HUDEP-2 (cell line): ENCODE measurements at regions not wholly inside any gene's neighbourhood (a gene's known extent, or its start where the extent isn't known, plus 50 kb on each side); places are given as distances from the start of the nearest gene placed in this dataset.

Experiments used
- DNase-seq, 76 experiments: peaks; one replicate each; lab custom pipeline; 2025; ENCODE audit not compliant: unreplicated experiment in 76 of 76; lab: John Stamatoyannopoulos, UW

DNA sequence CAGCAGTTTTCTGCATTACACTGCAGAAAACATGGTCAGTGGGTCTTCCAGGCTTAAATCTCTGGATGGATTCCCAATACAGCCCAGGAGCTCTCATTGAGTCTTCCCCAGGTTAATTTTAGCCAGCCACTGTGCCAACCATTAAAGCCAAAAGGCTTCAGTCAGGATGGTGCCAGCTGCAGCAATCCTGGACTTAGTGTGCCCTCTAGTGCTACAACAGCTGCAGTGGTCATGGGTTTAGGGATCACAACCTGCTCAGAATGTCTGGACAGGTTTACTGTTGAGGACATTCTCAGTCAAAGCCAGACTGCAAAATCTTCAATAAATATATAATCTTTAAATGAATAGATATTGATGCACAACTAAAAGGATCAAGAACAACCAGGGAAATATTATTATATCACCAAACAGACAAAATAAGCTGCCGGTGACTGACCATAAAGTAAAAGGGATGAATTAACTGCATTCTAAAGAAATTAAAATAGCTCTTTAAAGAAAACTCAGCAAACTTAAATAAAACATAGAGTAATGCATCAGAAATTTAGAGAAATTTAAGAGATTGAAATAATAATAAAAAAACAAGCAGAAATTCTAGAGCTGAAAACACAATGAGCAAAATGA is 639.9 kb downstream of the SPOCK3 start:
- peak in 33 of 76 experiments; percentile 0 to 63 (median 14) for DNase-seq

DNA sequence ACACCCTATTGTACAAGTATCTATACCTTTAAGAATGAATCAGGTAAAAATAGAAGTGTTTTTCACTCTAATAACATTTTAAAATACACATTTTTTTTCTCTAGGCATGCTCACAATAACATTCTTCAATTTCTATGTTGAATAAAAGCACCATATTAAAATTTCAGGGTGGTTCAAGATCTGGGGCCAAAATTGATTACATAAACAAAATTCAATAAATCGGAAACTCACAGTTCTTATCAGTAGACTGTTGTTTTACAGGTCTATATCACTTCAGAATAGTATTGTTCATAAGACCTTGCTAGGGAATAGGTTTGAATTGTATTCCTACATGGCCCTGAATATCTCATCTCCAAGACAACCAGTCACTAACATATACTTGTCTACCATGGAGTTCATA is 634.0 kb downstream of the SPOCK3 start:
- DNase-seq = no peak

DNA sequence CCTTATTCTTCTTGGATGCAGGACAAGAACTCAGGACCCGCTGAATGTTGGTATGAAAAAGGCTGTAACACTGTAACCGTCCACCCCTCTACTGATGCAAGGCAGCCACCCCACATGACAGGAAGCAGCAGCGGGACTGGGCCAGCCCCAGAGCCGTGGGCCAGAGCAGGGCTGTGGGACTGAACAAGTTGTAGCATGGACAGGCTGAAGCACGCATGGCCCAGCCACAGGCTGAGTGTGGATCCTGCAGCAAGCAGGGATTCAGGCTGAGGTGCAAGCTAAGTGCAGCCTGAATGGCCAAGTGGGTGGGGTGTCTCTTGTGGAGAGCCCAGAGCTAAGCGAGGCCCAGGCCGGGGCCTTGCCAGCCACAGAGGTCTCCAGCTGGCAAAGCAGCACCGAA is 632.2 kb downstream of the SPOCK3 start:
- no peak for DNase-seq

DNA sequence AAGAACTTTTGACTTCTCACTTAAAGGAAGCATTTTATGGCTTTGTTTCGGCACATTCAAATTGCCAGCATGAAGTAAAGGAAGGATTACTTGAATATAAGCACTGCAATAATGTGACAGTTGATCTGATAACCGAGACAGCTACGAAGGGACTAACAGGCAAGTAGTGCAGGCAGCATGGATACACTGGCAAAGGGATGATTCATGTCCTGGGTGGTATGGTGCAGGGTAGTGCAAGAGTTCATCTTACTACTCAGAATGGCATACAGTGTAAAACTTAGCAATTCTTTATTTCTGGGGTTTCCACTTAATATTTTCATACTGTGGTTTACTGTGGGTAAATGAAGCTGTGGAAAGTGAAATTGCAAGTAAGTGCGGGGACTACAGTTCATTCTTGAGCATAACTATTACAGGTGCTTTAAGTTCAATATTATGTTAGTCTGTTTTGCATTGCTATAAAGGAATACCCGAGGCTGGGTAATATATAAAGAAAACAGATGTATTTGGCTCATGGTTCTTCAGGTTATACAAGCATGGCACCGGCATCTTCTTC is 611.8 kb downstream of the SPOCK3 start:
- no peak for DNase-seq

DNA sequence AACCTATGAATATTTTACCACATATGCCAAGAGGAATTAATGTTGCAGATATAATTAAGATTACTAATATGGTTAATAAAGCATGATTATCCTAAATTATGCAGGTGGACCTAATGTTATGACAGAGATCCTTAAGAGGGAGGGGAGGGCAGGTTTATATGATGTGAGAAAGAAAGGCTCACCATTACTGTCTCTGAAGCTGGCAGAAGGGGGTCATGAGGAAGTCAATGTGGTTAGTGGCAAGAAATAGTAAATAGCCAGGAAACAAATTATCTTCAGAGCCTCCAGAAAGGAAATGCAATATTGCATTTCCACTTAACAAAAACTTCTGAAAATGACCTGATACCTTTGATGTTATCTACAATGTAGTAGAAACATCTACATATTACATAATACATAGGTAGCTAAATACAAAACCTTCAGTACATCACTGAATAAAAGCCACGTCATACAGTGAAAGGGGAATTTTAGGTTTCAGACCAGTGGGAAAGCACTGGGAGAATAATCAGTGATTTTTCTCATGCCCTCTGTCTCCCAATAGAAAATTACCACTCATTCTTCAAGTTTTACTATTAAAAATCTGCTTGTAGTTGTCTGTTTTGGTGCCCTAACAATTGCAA is 609.2 kb downstream of the SPOCK3 start:
- DNase-seq = no peak

DNA sequence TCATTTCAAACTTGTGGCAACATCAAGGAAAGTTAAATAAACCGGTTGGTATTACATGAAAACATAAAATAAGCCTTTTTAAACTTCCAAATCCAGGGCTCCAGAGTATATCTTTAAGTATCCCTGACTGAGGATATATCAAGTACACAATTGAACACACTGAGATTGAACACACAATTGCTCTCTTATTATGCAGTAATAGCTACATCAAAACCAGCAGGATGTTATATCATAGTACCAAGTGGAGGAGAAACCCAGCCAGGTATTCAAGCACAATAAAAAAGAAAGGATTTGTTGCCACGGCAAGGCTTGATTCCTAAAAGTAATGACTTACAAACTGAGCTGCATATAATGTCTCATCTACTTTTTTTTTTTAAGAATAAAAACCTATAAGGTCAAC is 605.8 kb downstream of the SPOCK3 start:
- no peak for DNase-seq

DNA sequence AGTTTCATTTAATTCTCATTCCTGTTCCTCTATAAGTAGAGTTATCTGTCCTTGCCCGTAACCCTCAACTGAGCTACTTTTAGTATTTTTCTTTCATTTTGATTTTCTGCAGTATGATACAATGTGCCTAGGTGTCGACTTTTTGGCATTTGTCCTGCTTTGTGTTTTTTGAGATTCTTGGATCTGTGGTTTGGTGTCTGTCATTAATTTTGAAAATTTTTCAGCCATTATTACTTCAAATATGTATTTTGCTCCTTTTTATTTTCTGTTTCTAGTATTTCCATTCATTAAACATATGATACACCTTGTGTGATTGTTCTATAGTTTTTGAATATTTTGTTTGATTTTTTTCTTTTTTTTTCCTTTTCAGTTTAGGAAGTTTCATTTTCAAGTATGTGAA is 598.9 kb downstream of the SPOCK3 start:
- no peak for DNase-seq

DNA sequence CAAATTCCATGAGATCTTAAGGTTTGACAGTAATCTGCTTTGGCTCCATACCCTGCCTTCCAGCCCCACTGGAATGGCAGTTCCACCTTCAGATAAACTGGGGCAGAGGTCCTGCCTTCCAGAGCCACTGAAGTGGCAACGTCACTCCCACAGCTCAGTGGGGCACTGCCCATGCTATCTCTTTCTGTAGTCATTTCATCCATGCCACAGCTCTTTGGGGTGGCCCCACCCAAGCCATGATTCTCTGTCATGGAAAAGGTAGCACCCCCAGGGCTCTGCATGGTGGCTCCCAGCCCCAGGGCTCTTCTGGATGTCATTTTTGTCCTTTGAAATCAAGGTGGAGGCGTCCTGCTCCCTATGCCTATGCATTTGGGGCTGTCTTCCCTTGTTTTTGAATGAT is 596.5 kb downstream of the SPOCK3 start:
- DNase-seq = no peak

DNA sequence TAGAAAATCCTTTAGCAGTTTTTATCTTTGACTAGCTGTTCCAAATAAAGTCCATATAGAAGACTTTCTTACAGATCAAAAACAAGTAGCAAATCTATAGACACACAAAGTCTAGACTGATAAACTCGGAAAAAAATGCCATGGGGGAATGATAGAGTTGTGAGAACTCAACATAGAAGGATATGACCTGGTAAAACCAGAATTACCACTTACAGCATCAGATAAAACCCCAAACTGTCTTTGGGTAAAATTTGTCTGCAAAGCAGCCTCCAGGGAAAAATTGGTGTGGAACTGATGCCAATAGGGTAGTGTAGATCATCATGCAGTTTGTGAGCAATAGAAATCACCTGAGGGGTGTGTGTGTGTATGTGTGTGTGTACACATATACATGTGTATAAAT is 579.1 kb downstream of the SPOCK3 start:
- DNase-seq = no peak

DNA sequence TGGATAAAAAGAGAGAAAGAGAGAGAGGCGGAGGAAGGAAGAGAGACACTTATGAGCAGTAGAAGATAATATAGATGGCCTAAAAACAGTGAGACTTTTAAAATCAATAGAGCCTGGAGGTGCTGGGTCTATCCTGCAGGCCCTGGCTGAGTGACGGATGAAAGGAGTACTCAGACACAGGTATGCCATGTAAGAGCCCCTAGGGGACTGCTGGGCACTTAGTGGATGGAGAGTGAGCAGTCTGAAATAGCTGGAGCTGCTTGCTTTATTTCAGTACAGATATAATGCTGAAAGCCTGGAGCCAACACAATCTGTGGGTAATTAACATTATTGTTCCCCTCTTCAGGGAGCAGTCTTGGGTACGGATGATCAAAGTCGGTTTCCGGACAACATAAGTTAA is 578.6 kb downstream of the SPOCK3 start:
- no peak for DNase-seq

DNA sequence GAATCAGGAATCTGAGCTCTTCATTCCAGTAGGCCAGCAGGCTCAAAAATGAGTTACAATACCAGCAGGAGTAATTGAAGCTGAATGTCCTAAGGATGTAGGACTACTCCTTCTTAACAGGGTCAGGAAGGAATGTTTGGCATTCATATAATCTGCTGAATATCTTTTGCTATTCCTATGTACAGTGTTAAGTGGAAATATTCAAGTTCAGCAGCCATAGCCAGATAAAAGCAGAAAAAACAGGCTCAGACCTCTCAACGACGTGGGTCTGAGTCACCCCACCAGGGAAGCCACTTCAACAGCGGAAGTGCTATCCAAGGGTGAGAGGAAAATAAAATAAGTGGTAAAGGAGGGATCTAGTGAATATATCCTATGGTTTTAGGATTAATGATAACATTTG is 577.0 kb downstream of the SPOCK3 start:
- no peak for DNase-seq

DNA sequence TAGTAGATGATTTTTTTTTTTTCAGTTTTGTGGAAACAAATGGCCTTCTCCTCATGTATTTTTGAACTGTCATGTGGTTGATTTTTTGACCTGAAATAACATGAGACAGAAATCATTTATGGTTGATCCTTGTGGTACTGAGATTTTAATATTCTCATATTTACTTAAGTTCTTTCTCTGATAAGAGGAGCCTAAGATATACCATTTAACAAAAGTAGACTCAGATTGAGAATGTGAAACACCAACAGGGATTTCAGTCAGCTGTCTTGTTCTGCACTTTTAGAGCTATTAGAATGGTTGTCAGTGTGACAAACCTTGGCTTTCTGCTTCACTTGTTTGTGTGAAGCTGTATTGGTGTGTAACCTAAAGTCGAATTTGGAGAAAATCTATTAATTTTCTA is 575.7 kb downstream of the SPOCK3 start:
- no peak for DNase-seq

DNA sequence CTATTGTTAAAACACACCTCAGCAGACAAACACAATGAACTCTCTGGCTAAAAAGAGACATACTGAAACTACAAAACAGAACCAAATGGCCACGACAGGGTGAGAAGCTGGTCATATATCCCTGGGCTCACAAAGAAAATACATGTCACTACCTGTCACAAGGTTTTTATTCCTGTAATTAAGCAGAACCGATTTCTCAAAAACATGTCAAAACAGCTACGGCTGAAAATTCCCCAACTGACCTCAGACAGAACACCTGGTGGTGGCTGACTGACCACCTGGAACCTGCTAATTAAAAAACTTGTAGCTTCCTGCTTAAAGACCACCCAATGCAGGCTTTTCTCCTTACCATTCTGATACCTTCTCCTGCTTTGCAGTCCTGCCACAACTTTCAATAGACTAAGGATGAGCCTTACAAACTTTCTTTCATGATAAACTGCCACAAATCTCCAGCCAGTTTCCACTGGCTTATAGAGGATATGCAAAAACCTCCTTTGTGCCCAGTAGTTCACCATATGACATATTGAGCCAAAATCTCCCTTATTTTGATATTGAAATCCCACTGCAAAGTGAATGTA is 571.9 kb downstream of the SPOCK3 start:
- DNase-seq = no peak

DNA sequence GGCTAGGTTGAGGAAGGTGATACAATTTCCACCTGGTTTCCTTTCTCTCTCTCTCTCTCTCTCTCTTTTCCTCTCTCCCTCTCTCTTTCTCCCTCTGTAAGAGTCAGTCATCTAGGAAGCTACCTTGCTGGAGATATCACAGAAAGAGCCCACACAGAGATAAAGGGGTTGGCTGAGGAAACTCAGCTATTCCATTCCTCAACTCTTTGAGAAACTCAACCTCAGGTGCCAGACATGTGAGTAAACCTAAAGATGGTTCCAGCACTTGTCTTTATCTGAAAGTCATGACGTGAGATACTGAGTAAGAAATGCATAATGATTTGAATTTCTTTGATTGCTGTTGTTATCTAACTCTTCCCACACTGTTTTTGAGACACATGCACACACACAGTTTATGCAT is 564.0 kb downstream of the SPOCK3 start:
- DNase-seq = no peak

DNA sequence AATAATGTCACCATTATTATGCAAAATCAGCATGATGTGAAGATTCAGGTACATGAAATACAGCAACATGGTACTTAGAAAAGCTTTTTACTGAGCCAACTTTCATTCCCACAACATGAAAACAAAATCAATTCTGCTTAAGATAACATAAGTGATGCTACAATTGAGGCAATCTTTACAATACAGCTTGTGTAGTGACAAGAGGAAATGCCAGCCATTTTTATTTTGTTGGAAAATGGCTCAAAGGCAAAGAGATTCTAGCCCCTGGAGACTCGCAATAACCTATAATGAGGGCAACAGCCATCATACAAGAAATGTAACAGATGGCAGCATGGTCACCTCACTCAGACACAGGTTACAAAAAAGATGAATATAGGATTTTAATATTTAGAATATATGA is 560.4 kb downstream of the SPOCK3 start:
- no peak for DNase-seq

DNA sequence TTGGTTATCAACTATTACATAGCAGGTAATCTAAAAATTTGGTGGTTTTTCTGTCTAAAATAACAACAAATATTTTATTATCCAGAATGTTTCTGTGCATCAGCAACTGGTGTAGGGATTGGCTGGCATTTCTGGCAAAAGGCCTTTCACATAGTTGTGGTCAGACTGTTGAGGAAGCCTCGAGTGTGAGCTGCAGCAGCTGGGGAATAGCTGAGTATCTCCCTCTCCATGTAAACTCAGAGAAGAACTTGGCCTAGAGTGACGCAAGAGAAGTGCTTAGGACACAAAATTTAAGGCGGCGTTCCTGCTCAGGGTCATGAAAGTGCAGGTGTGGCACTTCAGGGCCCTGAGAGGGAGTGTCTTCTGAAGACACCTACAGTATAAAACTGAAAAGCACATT is 558.9 kb downstream of the SPOCK3 start:
- DNase-seq = no peak

DNA sequence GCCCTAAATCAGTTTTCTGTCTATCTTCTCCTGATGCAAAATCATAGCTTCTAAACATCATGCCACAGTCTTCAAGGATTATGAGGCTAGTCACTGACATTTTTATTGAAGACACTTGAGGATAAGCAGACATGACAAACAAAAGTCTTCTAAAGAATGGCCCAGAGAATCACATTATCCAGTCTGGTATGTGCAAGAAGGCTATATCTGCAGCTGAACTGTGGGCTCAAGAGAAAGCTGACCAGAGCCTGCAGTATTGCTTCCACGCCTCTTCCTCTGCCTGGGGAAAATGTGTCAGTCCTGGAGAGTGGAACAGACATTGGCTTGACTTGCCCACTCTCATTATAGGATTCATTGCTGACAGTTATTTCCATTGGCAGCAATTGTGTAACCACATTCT is 553.5 kb downstream of the SPOCK3 start:
- no peak for DNase-seq

DNA sequence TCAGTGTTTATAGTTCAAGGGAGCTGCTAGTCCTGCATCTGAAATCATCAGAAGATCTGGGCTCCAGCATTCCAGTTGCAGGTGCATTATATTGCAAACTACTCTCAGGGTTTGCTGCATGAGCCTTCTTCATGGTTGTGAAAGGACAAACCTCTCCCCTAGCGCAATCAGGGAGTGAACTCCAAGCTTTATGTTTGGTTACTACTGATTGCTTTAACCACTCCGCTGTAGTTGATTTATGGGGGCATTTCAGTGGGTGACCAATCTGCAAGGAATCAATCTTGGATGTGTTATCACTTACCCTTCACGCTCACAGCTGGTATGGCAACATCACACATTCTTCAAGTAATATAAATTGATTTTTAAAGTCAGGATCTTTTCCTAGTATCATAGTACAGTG is 552.1 kb downstream of the SPOCK3 start:
- no peak for DNase-seq
